NCI-H748 (cell line): ENCODE measurements at regions not wholly inside any gene's neighbourhood (a gene's known extent, or its start where the extent isn't known, plus 50 kb on each side); places are given as distances from the start of the nearest gene placed in this dataset.
"Not testable (repeated sequence)": the region's sequence is repeated elsewhere in the genome, so short reads cannot be mapped to it uniquely, and the experiment has no call there.

Experiments
- DNase-seq: peaks from one replicate; lab custom pipeline; 2025; ENCODE audit not compliant: unreplicated experiment; lab: John Stamatoyannopoulos, UW

- no peak for DNase-seq
Observed at GRCh38 chr13:64529874-64530485, 2700.2 kb downstream of the PCDH9 start.

GRCh38 chr13:64528838-64529237, 2701.3 kb downstream of the PCDH9 start:
- DNase-seq = no peak

- no peak for DNase-seq
Observed at GRCh38 chr13:64527561-64527960, 2702.6 kb downstream of the PCDH9 start.

- DNase-seq = no peak
Observed at GRCh38 chr13:64525687-64526086, 2704.4 kb downstream of the PCDH9 start.

GRCh38 chr13:64510747-64511146, 2719.4 kb downstream of the PCDH9 start:
- no peak for DNase-seq

- DNase-seq = no peak
Observed at GRCh38 chr13:64506246-64506645, 2723.9 kb downstream of the PCDH9 start.

GRCh38 chr13:64505336-64505910, 2724.7 kb downstream of the PCDH9 start:
- no peak for DNase-seq

GRCh38 chr13:64488731-64489130, 2741.4 kb downstream of the PCDH9 start:
- no peak for DNase-seq

- DNase-seq = no peak
Observed at GRCh38 chr13:64482373-64482772, 2747.8 kb downstream of the PCDH9 start.

GRCh38 chr13:64480672-64481071, 2749.5 kb downstream of the PCDH9 start:
- DNase-seq = no peak

GRCh38 chr13:64480211-64480610, 2749.9 kb downstream of the PCDH9 start:
- DNase-seq = no peak

GRCh38 chr13:64477146-64477545, 2753.0 kb downstream of the PCDH9 start:
- no peak for DNase-seq

- DNase-seq = not testable (repeated sequence)
Observed at GRCh38 chr13:64476041-64476568, 2754.0 kb downstream of the PCDH9 start.

GRCh38 chr13:64471916-64472315, 2758.2 kb downstream of the PCDH9 start:
- peak; percentile 56 for DNase-seq

GRCh38 chr13:64470751-64471150, 2759.4 kb downstream of the PCDH9 start:
- no peak for DNase-seq

- no peak for DNase-seq
Observed at GRCh38 chr13:64459778-64460177, 2770.4 kb downstream of the PCDH9 start.

GRCh38 chr13:64457976-64458375, 2772.2 kb downstream of the PCDH9 start:
- DNase-seq = no peak

GRCh38 chr13:64455124-64455523, 2775.0 kb downstream of the PCDH9 start:
- no peak for DNase-seq

- DNase-seq = no peak
Observed at GRCh38 chr13:64453831-64454230, 2776.3 kb downstream of the PCDH9 start.

GRCh38 chr13:64446372-64446771, 2783.8 kb downstream of the PCDH9 start:
- peak; percentile 5 for DNase-seq

- no peak for DNase-seq
Observed at GRCh38 chr13:64441740-64442139, 2788.4 kb downstream of the PCDH9 start.

GRCh38 chr13:64438084-64438483, 2792.1 kb downstream of the PCDH9 start:
- no peak for DNase-seq

- no peak for DNase-seq
Observed at GRCh38 chr13:64429691-64430090, 2800.4 kb downstream of the PCDH9 start.
